Body of pancreas (tissue), 4 donors: ENCODE measurements at regions not wholly inside any gene's neighbourhood (a gene's known extent, or its start where the extent isn't known, plus 50 kb on each side); places are given as distances from the start of the nearest gene placed in this dataset.

Experiments
- ATAC-seq: fragments of 150-250 bp; one replicate; pipeline ENCODE4 v1.9.1; 2016
- DNase-seq, 4 donors: peaks; one replicate each; pipeline ENCODE4 v3.0.0-alpha.2; 2019
- H3K27ac ChIP-seq, 4 donors: fragments of 200-600 bp; sonication (generic); 1 replicate in 3 of 4; 2 replicates in 1 of 4; pipeline versions ENCODE4 v1.5.1 to v1.6.1; 2016 to 2019; ENCODE audit warnings: mild to moderate bottlenecking in 1 of 4, mixed read lengths in 1 of 4, moderate library complexity in 1 of 4
- H3K27me3 ChIP-seq, 2 donors: fragments of 200-600 bp; sonication (generic); one replicate each; pipeline ENCODE4 v1.6.0; 2016; ENCODE audit warnings: mild to moderate bottlenecking in 1 of 2
- H3K36me3 ChIP-seq, 2 donors: fragments of 200-600 bp; sonication (generic); replicated peaks in 1 of 2; 2 replicates each; pipeline ENCODE4 v1.5.1; 2016; ENCODE audit warnings: low read depth in 2 of 2; ENCODE audit not compliant: insufficient read depth in 1 of 2
- H3K4me1 ChIP-seq: fragments of 200-600 bp; sonication (generic); one replicate; pipeline ENCODE4 v1.6.0; 2016
- H3K4me3 ChIP-seq, 2 donors: fragments of 200-600 bp; sonication (generic); 1 replicate in 1 of 2; 2 replicates in 1 of 2; pipeline ENCODE4 v1.5.1; 2016 to 2019
- H3K9me3 ChIP-seq, 3 donors: fragments of 200-600 bp; sonication (generic); 1 replicate in 2 of 3; 2 replicates in 1 of 3; pipeline ENCODE4 v1.5.1; 2016
- POLR2A ChIP-seq, 3 donors: fragments of 450-650 bp; IDR thresholded peaks; one replicate each; pipeline ENCODE4 v1.6.1; 2016; ENCODE audit warnings: antibody characterized with exemption in 3 of 3, mild to moderate bottlenecking in 2 of 3
- WGBS, 2 donors: methylation state at CpG; one replicate each; pipeline ENCODE4 v1.1.5; 2017; 5-methylcytosine and 5-hydroxymethylcytosine counted together
- intact Hi-C: fragments of 100-400 bp; cut with DNase I; formaldehyde crosslinking; loops from one replicate; pipeline ENCODE4 v1.15.1; 2023
- TF ChIP-seq, protein P1 (sequence below), 7 experiments: fragments of 450-650 bp in 4 of 7; fragments of 200-600 bp in 3 of 7; sonication (generic) in 3 of 7; IDR thresholded peaks; one replicate each; pipeline ENCODE4 v1.5.1; 2016 to 2019; ENCODE audit warnings: antibody characterized with exemption in 7 of 7

DNA sequence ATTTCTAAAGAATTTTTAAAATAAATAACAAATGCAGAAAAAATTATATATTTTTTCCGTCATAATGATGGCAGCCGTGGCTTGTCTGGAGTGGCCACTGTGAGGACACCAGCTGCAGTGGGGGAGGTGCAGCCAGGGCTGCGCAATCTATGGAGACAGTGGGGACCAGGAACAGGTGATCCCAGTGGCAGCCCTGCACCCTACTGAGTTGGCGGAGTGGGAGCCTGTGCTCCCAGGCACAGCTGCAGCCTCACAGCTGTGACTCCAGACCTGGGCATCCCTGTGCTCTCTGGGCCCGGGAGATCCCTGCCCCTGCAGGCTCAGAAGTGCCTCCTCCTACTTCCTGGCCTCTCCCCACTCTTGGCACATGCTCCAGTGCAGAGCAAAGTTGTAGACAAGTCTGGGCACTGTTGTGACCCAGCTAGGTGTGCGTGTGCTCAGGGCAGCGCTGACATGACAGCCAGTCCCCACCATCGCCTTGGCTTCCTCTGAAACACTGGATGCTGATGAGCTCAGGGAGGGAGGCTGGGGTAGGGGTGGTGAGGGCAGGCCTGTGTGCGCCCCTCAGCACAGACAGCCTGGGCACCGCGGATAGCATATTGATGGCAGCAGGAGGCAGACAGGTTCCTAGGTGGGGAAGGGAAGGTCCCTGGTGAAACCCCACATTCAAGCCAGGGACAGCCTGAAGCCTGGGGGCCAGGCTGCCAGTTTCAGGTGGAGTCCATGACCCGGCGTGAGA, 96.0 kb upstream of the PRR16 start:
- ATAC-seq (no peak), DNase-seq (no peak)
- Histone ChIP-seq H3K4me1 (peaks cover 9% of the 10 kb centered on the region), H3K9me3 (no peaks in the 10 kb centered on the region), H3K36me3 (no peaks in the 10 kb centered on the region), H3K27ac (no peak overlapping the region), H3K27me3 (no peaks in the 10 kb centered on the region), H3K4me3 (no peak overlapping the region)
- intact Hi-C loops, result no loop called here
- TF ChIP-seq, protein P1, sequence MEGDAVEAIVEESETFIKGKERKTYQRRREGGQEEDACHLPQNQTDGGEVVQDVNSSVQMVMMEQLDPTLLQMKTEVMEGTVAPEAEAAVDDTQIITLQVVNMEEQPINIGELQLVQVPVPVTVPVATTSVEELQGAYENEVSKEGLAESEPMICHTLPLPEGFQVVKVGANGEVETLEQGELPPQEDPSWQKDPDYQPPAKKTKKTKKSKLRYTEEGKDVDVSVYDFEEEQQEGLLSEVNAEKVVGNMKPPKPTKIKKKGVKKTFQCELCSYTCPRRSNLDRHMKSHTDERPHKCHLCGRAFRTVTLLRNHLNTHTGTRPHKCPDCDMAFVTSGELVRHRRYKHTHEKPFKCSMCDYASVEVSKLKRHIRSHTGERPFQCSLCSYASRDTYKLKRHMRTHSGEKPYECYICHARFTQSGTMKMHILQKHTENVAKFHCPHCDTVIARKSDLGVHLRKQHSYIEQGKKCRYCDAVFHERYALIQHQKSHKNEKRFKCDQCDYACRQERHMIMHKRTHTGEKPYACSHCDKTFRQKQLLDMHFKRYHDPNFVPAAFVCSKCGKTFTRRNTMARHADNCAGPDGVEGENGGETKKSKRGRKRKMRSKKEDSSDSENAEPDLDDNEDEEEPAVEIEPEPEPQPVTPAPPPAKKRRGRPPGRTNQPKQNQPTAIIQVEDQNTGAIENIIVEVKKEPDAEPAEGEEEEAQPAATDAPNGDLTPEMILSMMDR (IDR thresholded peaks at IDR 0.05), result no peak
- TF ChIP-seq POLR2A (IDR thresholded peaks at IDR 0.05), result no peak
- WGBS, 2 donors, result 84 to 89% methylated on average over 11 to 13 of the region's 13 CpGs

DNA sequence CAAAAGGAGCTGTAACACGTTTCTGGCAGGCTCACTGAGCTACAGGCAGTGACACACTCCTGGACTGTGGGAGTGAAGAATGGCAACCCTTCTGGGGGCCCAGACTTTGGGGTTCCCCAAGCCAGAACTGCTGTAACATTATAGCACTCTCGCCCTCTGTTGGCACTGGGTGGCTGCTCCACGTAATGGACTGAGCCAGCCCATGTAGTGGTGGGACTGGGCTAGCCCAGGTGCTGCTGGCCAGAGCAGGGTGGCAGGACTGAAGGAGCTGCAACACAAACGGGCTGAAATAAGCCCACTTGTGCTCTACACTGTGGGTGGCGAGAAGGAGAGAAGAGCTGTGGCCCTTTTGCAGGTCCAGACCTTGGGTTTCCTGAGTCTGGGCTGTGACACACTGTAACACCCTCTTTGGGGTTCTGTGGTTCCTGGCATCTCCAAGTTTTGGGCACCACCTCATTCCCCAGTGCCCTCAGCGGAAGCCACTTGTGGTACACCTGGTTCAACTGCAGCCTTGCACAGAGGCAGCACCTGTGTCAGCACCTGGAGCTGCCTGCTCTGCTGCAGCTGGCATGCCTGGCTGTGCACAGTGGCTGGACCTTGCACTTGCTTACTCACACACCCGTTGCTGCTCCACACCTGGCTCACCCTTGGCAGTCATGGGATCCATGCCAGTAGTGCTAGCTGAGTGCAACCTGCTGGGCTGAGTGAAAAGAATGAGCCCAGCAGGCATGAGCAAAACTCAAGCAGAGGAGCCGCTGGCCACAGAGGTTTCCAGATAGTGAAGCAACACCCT, 95.0 kb upstream of the PRR16 start:
- no peaks in the 10 kb centered on the region for H3K36me3 ChIP-seq
- no peaks in the 10 kb centered on the region for H3K9me3 ChIP-seq
- H3K4me3 ChIP-seq, result no peak overlapping the region
- intact Hi-C loops, result no loop called here
- peak; percentile 99 for ATAC-seq
- TF ChIP-seq, protein P1 (IDR thresholded peaks at IDR 0.05), result peak in 1 of 7 experiments; percentile 14
- TF ChIP-seq POLR2A (IDR thresholded peaks at IDR 0.05), result no peak
- H3K4me1 ChIP-seq, result peaks cover 9% of the 10 kb centered on the region
- no peaks in the 10 kb centered on the region for H3K27me3 ChIP-seq
- DNase-seq, result peak; percentile 87 to 95 (median 93)
- no peak overlapping the region for H3K27ac ChIP-seq
- WGBS, 2 donors, result 56 to 63% methylated on average over 7 to 8 of the region's 8 CpGs

DNA sequence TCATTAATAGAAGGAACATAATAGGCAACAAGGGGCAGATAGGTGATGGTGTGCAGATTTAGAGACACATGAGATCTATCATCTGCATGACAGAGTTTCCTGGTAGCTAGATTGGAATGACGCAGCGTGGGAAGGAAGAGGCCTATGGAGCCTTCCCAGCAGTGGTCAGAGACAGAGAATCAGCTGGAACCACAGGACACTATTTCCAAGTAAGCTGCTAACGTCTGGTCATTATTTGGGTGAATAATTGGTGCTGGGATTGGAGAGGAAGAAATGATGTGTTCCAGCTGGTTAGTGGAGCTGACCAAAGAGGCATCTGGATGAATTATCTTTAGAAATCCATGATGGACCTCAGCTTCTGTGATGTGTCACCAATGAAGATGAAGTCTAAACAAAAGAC, 91.2 kb upstream of the PRR16 start:
- Histone ChIP-seq H3K36me3 (no peaks in the 10 kb centered on the region), H3K9me3 (no peaks in the 10 kb centered on the region), H3K27me3 (no peaks in the 10 kb centered on the region), H3K4me1 (peaks cover 9% of the 10 kb centered on the region), H3K4me3 (no peak overlapping the region), H3K27ac (no peak overlapping the region)
- 70 to 82% methylated on average over 3 of the region's 3 CpGs for WGBS, 2 donors
- intact Hi-C loops, result no loop called here
- ATAC-seq (no peak), DNase-seq (peak in 1 of 4 donors; percentile 13)
- TF ChIP-seq, protein P1 (IDR thresholded peaks at IDR 0.05), result no peak
- TF ChIP-seq POLR2A (IDR thresholded peaks at IDR 0.05), result no peak

DNA sequence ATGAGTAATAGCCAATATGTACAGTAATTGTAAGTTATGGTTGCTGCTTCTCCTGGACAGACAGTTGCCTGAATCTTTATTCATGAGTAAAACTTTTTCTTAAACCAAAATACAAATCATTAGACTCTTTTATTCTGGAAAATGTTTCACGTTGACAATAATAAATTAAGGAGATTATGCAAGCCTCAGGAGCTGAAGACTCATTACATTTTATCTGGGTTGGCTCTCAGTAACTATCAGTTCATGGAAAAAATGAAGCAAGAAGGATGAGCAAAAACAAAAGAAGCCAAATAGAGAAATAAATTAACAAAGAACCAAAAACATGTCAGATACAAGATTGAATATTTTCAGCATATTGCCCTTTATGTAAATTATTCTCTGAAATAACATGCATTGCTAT, 88.9 kb upstream of the PRR16 start:
- Histone ChIP-seq H3K4me3 (no peak overlapping the region), H3K27ac (no peak overlapping the region), H3K4me1 (no peaks in the 10 kb centered on the region), H3K27me3 (no peaks in the 10 kb centered on the region), H3K9me3 (peaks cover 0 to 6% (median 0%) of the 10 kb centered on the region in 3 donors), H3K36me3 (no peaks in the 10 kb centered on the region)
- 27 to 35% methylated on average over 1 of the region's 1 CpG for WGBS, 2 donors
- intact Hi-C loops, result no loop called here
- DNase-seq (no peak), ATAC-seq (no peak)
- TF ChIP-seq POLR2A (IDR thresholded peaks at IDR 0.05), result no peak
- TF ChIP-seq, protein P1 (IDR thresholded peaks at IDR 0.05), result no peak
